ENCODE measurements at regions not wholly inside any gene's neighbourhood (a gene's known extent, or its start where the extent isn't known, plus 50 kb on each side); places are given as distances from the start of the nearest gene placed in this dataset.

- DNase-seq (no peak), ATAC-seq (no peak)
- H3K36me3 ChIP-seq: no peaks in the 10 kb centered on the region
- intact Hi-C loops (cut with DNase I): no loop called here
- no peak for TF ChIP-seq CTCF (IDR thresholded peaks at IDR 0.05)
- H3K4me1 ChIP-seq: no peaks in the 10 kb centered on the region
- no peaks in the 10 kb centered on the region for H3K27me3 ChIP-seq
- H3K9me3 ChIP-seq: no peaks in the 10 kb centered on the region
- H3K4me3 ChIP-seq: no peak overlapping the region
- H3K27ac ChIP-seq: no peak overlapping the region
Measured at GRCh38 chr3:163957072-163957471, 1121.2 kb downstream of the SI start.

- Histone ChIP-seq H3K36me3 (no peaks in the 10 kb centered on the region), H3K9me3 (no peaks in the 10 kb centered on the region), H3K27ac (no peak overlapping the region), H3K27me3 (no peaks in the 10 kb centered on the region), H3K4me3 (no peak overlapping the region), H3K4me1 (no peaks in the 10 kb centered on the region)
- no peak for ATAC-seq
- intact Hi-C loops (cut with DNase I): no loop called here
- no peak for TF ChIP-seq CTCF (IDR thresholded peaks at IDR 0.05)
- DNase-seq: peak in 1 of 4 donors; percentile 50
Measured at GRCh38 chr3:163953526-163953925, 1124.8 kb downstream of the SI start.

- no peaks in the 10 kb centered on the region for H3K9me3 ChIP-seq
- intact Hi-C loops (cut with DNase I): no loop called here
- no peaks in the 10 kb centered on the region for H3K36me3 ChIP-seq
- no peaks in the 10 kb centered on the region for H3K27me3 ChIP-seq
- ATAC-seq: no peak
- no peak overlapping the region for H3K27ac ChIP-seq
- no peak for TF ChIP-seq CTCF (IDR thresholded peaks at IDR 0.05)
- no peak overlapping the region for H3K4me3 ChIP-seq
- DNase-seq: no peak
- H3K4me1 ChIP-seq: no peaks in the 10 kb centered on the region
Measured at GRCh38 chr3:163952499-163952898, 1125.8 kb downstream of the SI start.

- ATAC-seq (no peak), DNase-seq (no peak)
- Histone ChIP-seq H3K36me3 (no peaks in the 10 kb centered on the region), H3K9me3 (no peaks in the 10 kb centered on the region), H3K4me1 (no peaks in the 10 kb centered on the region), H3K4me3 (no peak overlapping the region), H3K27me3 (no peaks in the 10 kb centered on the region), H3K27ac (no peak overlapping the region)
- no peak for TF ChIP-seq CTCF (IDR thresholded peaks at IDR 0.05)
- intact Hi-C loops (cut with DNase I): no loop called here
Measured at GRCh38 chr3:163951397-163951987, 1126.8 kb downstream of the SI start.

GRCh38 chr3:163946785-163947184 lies 1131.5 kb downstream of the SI start:
- intact Hi-C loops (cut with DNase I): no loop called here
- peaks cover 0 to 3% of the 10 kb centered on the region in 2 donors for H3K9me3 ChIP-seq
- TF ChIP-seq CTCF (IDR thresholded peaks at IDR 0.05): no peak
- H3K27ac ChIP-seq: no peak overlapping the region
- no peak overlapping the region for H3K4me3 ChIP-seq
- H3K4me1 ChIP-seq: no peaks in the 10 kb centered on the region
- no peak for DNase-seq
- no peaks in the 10 kb centered on the region for H3K27me3 ChIP-seq
- no peaks in the 10 kb centered on the region for H3K36me3 ChIP-seq
- ATAC-seq: no peak

Measured in left lung (tissue), 4 donors.